PC-9 (cell line): ENCODE measurements at regions not wholly inside any gene's neighbourhood (a gene's known extent, or its start where the extent isn't known, plus 50 kb on each side); places are given as distances from the start of the nearest gene placed in this dataset.

ENCODE experiments used
- BruUV-seq: library from RNA; stranded (reverse); fragments of 400-500 nt; replicated peaks from 2 replicates; lab custom pipeline; 2021; lab: Mats Ljungman, UMichigan
- CTCF ChIA-PET: fragments of 300-600 bp; sonication (Branson Sonifier 250); formaldehyde crosslinking; loops from one replicate; lab custom pipeline; 2022; ENCODE audit warnings: antibody characterized with exemption; lab: Charles Lee
- POLR2A ChIA-PET: fragments of 300-600 bp; sonication (Branson Sonifier 250); formaldehyde crosslinking; loops from one replicate; lab custom pipeline; 2022; ENCODE audit warnings: antibody characterized with exemption; ENCODE audit not compliant: unreplicated experiment; lab: Charles Lee
- DNase-seq, 2 experiments: peaks; one replicate each; pipeline versions ENCODE4 v3.0.0 to v3.0.0-alpha.2; 2015 to 2022; ENCODE audit warnings: mixed read lengths in 1 of 2
- H2AFZ ChIP-seq: fragments of 200-600 bp; sonication (generic); 2 replicates; pipeline ENCODE4 v1.8.1; 2017; ENCODE audit warnings: antibody characterized with exemption
- H3F3A ChIP-seq: fragments of 200-600 bp; sonication (generic); 2 replicates; pipeline ENCODE4 v1.8.1; 2017; ENCODE audit warnings: antibody characterized with exemption, mild to moderate bottlenecking, low read depth; ENCODE audit not compliant: insufficient read depth
- H3K27ac ChIP-seq: fragments of 200-600 bp; sonication (generic); 2 replicates; pipeline ENCODE4 v1.6.1; 2016; ENCODE audit warnings: mixed run types
- H3K27me3 ChIP-seq: fragments of 200-600 bp; sonication (generic); 2 replicates; pipeline ENCODE4 v1.6.1; 2016; ENCODE audit warnings: low read depth, mixed run types; ENCODE audit not compliant: insufficient read depth
- H3K36me3 ChIP-seq: fragments of 200-600 bp; sonication (generic); 2 replicates; pipeline ENCODE4 v1.6.1; 2016; ENCODE audit warnings: low read depth, mixed run types
- H3K4me1 ChIP-seq: fragments of 200-600 bp; sonication (generic); replicated peaks from 2 replicates; pipeline ENCODE4 v1.6.1; 2016; ENCODE audit warnings: mixed run types; ENCODE audit not compliant: insufficient read depth
- H3K4me2 ChIP-seq: fragments of 200-600 bp; sonication (generic); 2 replicates; pipeline ENCODE4 v1.6.1; 2017; ENCODE audit warnings: mixed run types
- H3K4me3 ChIP-seq: fragments of 200-600 bp; sonication (generic); 2 replicates; pipeline ENCODE4 v1.6.1; 2016; ENCODE audit warnings: mixed run types
- H3K79me2 ChIP-seq: fragments of 200-600 bp; sonication (generic); 2 replicates; pipeline ENCODE4 v1.6.1; 2017; ENCODE audit warnings: low read depth, mixed run types
- H3K9me2 ChIP-seq: fragments of 200-600 bp; sonication (generic); 2 replicates; pipeline ENCODE4 v1.8.1; 2017; ENCODE audit warnings: mild to moderate bottlenecking; ENCODE audit not compliant: insufficient read depth
- H3K9me3 ChIP-seq: fragments of 200-600 bp; sonication (generic); 2 replicates; pipeline ENCODE4 v1.8.1; 2016; ENCODE audit warnings: low read depth; ENCODE audit not compliant: insufficient read depth
- H4K20me1 ChIP-seq: fragments of 200-600 bp; sonication (generic); 2 replicates; pipeline ENCODE4 v1.8.1; 2017; ENCODE audit not compliant: insufficient read depth
- EZH2 ChIP-seq: fragments of 200-600 bp; sonication (generic); IDR thresholded peaks from 2 replicates; pipeline ENCODE4 v1.8.0; 2017; ENCODE audit warnings: antibody characterized with exemption, low read depth
- intact Hi-C: fragments of 100-400 bp; cut with micrococcal nuclease; formaldehyde crosslinking; loops from one replicate; pipeline ENCODE4 v1.10.0; 2022; ENCODE audit not compliant: unreplicated experiment
- TF ChIP-seq, protein P1 (sequence below): fragments of 200-600 bp; sonication (generic); conservative IDR thresholded peaks from 2 replicates; pipeline ENCODE4 v1.6.1; 2017; ENCODE audit warnings: mixed run types, antibody characterized with exemption, mild to moderate bottlenecking, moderate library complexity

DNA sequence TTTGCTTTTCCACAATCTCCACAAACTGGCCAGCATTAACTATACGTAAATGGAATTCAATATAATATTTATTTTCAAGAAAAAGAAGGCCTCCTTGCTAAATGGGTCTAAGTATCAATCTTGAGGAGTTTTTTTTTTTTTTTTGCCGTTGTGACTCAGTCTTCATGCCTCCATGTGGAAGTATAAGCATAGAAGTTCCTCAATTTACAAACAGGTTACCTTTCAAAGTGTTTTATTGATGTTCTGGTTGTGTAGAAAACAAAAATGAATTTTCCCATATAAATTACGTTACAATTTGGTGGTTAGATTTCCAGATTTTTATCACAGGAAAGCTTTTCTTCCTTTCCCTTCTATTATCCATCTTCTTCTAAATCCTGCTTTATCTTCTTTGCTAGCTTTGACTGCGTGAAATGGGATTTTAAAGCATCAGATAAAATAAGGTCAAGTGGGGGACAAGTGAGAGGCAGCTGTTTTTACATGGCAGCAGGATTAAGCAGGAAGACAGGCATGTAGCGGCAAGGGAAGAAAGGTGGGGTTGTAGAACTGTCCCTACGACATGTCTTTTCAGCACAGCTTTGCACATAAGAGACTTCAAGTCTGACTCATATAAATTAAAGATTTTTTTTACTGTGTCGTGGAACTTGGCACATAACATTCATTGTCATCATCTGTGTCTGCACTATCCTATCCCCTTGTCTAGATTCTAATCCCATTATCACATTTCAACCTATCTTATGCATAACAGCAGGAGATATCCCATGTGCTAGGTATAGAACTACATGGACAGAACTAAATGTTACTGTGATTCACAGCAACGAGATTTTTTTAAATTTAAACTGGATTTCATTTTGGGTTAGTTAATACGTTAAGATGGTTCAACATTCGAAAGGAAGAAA, 135.3 kb upstream of the FAM3C start:
- Histone ChIP-seq H3K27me3 (no peaks in the 10 kb centered on the region), H3K79me2 (no peaks in the 10 kb centered on the region), H3F3A (peaks cover 43% of the 10 kb centered on the region), H3K9me3 (peaks cover 23% of the 10 kb centered on the region), H3K36me3 (no peaks in the 10 kb centered on the region), H2AFZ (no peak overlapping the region), H3K4me3 (no peak overlapping the region), H3K4me1 (peaks cover 41% of the 10 kb centered on the region), H3K4me2 (peak overlapping the region; percentile 76), H3K27ac (peak overlapping the region; percentile 97), H3K9me2 (no peaks in the 10 kb centered on the region), H4K20me1 (no peaks in the 10 kb centered on the region)
- ChIA-PET POLR2A (interaction anchor here (0.5 to 1.4 kb wide), 4 partner anchors 26 to 136 kb away, joined by 3 to 17 read pairs (median 4); no protein-coding TSS in a partner anchor), CTCF (interaction anchor here (0.6 to 1.1 kb wide), 3 partner anchors 81 to 164 kb away, joined by 3 to 5 read pairs (median 4); partner anchors contain the start of gene FAM3C)
- no TSS peak for BruUV-seq
- DNase-seq = no peak
- intact Hi-C loops = no loop called here
- TF ChIP-seq EZH2 = no peak
- TF ChIP-seq, protein P1, sequence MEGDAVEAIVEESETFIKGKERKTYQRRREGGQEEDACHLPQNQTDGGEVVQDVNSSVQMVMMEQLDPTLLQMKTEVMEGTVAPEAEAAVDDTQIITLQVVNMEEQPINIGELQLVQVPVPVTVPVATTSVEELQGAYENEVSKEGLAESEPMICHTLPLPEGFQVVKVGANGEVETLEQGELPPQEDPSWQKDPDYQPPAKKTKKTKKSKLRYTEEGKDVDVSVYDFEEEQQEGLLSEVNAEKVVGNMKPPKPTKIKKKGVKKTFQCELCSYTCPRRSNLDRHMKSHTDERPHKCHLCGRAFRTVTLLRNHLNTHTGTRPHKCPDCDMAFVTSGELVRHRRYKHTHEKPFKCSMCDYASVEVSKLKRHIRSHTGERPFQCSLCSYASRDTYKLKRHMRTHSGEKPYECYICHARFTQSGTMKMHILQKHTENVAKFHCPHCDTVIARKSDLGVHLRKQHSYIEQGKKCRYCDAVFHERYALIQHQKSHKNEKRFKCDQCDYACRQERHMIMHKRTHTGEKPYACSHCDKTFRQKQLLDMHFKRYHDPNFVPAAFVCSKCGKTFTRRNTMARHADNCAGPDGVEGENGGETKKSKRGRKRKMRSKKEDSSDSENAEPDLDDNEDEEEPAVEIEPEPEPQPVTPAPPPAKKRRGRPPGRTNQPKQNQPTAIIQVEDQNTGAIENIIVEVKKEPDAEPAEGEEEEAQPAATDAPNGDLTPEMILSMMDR = no peak

DNA sequence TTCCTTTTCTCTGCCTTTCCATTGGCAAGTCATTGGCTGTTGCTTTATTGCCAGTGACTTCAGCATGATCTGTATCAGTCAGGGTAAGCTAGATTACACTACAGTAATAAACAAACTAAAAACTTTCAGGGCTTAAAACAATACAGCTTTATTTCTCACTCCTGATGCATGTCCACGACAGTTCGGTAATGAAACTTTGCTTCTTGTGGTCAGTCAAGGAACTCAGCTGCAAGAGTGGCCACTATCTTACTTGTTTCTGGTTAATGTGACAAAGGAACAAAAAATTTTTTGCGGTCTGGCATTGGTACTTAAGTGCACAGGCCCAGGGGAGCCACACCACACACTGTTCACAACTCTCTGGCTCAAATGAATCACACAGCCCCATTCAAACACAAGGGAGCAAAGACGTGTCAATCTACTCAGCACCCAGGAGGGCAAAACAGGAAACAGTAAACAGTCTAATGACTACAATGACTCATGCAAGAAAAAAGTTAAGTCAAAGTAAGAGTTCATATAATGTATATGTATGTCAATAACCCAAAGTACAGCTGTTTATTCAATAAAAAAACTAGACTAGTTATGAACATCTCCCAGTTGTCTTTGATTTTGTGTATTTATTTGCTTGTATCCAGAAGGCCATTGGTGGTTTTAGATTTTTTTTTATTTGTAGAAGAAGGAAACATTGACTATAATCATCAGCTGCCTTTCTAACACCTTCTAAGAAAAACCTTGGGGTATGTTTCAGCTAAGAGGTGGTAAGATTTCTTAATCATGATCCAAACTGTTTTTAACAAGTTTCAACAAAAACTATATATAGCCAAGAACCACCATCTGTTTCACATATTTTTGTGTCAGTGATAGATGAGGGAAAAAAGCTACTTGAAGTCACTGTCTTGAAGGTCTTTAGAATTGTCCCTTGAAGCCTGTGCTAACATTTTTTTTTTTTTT, 134.4 kb upstream of the FAM3C start:
- peaks cover 19% of the 10 kb centered on the region; the same call in 1 of the 2 replicates for H3K9me3 ChIP-seq
- peak; percentile 85 to 99 for DNase-seq
- peak overlapping the region; percentile 76 for H3K4me2 ChIP-seq
- BruUV-seq = no TSS peak
- no peaks in the 10 kb centered on the region for H3K27me3 ChIP-seq
- peak overlapping the region; percentile 55 for H2AFZ ChIP-seq
- POLR2A ChIA-PET = interaction anchor here (0.5 to 1.4 kb wide), 9 partner anchors 26 to 158 kb away, joined by 3 to 17 read pairs (median 4); partner anchors contain the start of gene FAM3C
- peaks cover 43% of the 10 kb centered on the region for H3F3A ChIP-seq
- H3K9me2 ChIP-seq = no peaks in the 10 kb centered on the region
- intact Hi-C loops = loop anchor here (1.0 kb wide), 5 partner anchors 14 to 161 kb away; partner anchors contain the start of gene FAM3C
- no peaks in the 10 kb centered on the region for H3K79me2 ChIP-seq
- H3K36me3 ChIP-seq = no peaks in the 10 kb centered on the region
- peak overlapping the region; percentile 42; the same call in 1 of the 2 replicates for H3K4me3 ChIP-seq
- peak overlapping the region; percentile 97 for H3K27ac ChIP-seq
- peaks cover 41% of the 10 kb centered on the region for H3K4me1 ChIP-seq
- CTCF ChIA-PET = interaction anchor here (0.6 to 1.1 kb wide), 5 partner anchors 15 to 163 kb away, joined by 3 to 5 read pairs (median 3); partner anchors contain the start of gene FAM3C
- H4K20me1 ChIP-seq = no peaks in the 10 kb centered on the region
- TF ChIP-seq, protein P1 = no peak; the same call in 1 of the 2 replicates
- no peak for TF ChIP-seq EZH2
